Heart left ventricle (tissue), 13 donors: ENCODE measurements at regions not wholly inside any gene's neighbourhood (a gene's known extent, or its start where the extent isn't known, plus 50 kb on each side); places are given as distances from the start of the nearest gene placed in this dataset.

Experiments used
- POLR2A ChIP-seq, 2 donors: fragments of 450-650 bp; IDR thresholded peaks; one replicate each; pipeline ENCODE4 v1.6.1; 2017; ENCODE audit warnings: antibody characterized with exemption in 2 of 2, mild to moderate bottlenecking in 2 of 2, moderate library complexity in 2 of 2
- TF ChIP-seq, protein P1 (sequence below), 12 donors: fragments of 200-600 bp; sonication (generic) in 4 of 12; IDR thresholded peaks; one replicate each; pipeline versions ENCODE4 v1.5.0 to v1.8.0; 2018 to 2022; ENCODE audit warnings: antibody characterized with exemption in 12 of 12, mild to moderate bottlenecking in 5 of 12
- donor health status: ischemic (EF 13 %, LVEDD 7.1; RV severe dilation, severe dysfunction).
- donor health status: DM: no; HTN: yes; CAD: no.
- donor health status: DM: no; HTN: no; CAD: no.
- donor health status: ischemic (EF 25% LVEDD 6.9; RV normal size, moderate dysfunction).
- donor health status: ischemic (EF 25% LVEDD 5.7; RV mildly dilated, moderate dysfunction).
- donor health status: ischemic (EF 35%, LVEDD 5.7; RV mildly dilated, moderate dysfunction).
- donor health status: nonischemic (EF 11% LVEDD 7.7; RV severe dilation, severe dysfunction).
- donor health status: DM: yes; HTN: yes; CAD: no.
- donor health status: PGD.
- donor health status: ischemic (EF 29% LVEDD 5.4; RV normal size, mild dysfunction).
- donor health status: nonischemic (EF 23%, LVEDD 6.1; RV moderate dilation, normal function).

DNA sequence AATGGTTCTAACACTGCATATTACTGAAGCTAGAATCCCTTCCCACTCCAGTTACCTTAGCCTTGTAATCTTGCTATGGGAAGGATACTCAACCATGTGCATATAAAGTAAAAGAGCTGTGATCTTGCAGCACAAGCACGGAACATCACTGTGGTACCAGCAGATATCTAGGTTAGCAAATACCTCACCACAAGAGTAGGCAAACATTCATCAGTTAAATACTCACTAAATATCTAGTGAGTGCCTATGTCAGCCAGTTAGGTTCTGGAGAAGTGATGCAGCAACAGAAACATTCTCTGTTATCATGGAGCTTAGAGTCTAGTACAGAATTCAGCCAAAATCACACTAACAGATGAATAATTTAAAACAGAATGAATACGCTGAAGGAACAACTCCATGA, 349.6 kb upstream of the UBE2E3 start:
- TF ChIP-seq, protein P1, sequence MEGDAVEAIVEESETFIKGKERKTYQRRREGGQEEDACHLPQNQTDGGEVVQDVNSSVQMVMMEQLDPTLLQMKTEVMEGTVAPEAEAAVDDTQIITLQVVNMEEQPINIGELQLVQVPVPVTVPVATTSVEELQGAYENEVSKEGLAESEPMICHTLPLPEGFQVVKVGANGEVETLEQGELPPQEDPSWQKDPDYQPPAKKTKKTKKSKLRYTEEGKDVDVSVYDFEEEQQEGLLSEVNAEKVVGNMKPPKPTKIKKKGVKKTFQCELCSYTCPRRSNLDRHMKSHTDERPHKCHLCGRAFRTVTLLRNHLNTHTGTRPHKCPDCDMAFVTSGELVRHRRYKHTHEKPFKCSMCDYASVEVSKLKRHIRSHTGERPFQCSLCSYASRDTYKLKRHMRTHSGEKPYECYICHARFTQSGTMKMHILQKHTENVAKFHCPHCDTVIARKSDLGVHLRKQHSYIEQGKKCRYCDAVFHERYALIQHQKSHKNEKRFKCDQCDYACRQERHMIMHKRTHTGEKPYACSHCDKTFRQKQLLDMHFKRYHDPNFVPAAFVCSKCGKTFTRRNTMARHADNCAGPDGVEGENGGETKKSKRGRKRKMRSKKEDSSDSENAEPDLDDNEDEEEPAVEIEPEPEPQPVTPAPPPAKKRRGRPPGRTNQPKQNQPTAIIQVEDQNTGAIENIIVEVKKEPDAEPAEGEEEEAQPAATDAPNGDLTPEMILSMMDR (IDR thresholded peaks at IDR 0.05), result no peak
- TF ChIP-seq POLR2A (IDR thresholded peaks at IDR 0.05), result no peak
